Thyroid gland (tissue), 4 donors: ENCODE measurements at regions not wholly inside any gene's neighbourhood (a gene's known extent, or its start where the extent isn't known, plus 50 kb on each side); places are given as distances from the start of the nearest gene placed in this dataset.

Experiments
- DNase-seq, 2 donors: peaks; one replicate each; pipeline ENCODE4 v3.0.0-alpha.2; 2019
- H3K27ac ChIP-seq, 3 donors: fragments of 200-600 bp; sonication (generic); 1 replicate in 2 of 3; 2 replicates in 1 of 3; pipeline ENCODE4 v1.5.1; 2016 to 2019; ENCODE audit warnings: mild to moderate bottlenecking in 1 of 3, moderate library complexity in 1 of 3
- H3K27me3 ChIP-seq: fragments of 200-600 bp; sonication (generic); one replicate; pipeline ENCODE4 v1.5.1; 2019
- H3K36me3 ChIP-seq, 2 donors: fragments of 200-600 bp; sonication (generic); one replicate each; pipeline ENCODE4 v1.5.1; 2016 to 2019
- H3K4me1 ChIP-seq, 2 donors: fragments of 200-600 bp; sonication (generic); one replicate each; pipeline ENCODE4 v1.5.1; 2017 to 2019
- H3K4me3 ChIP-seq, 3 donors: fragments of 200-600 bp; sonication (generic); replicated peaks in 1 of 3; 1 replicate in 2 of 3; 2 replicates in 1 of 3; pipeline ENCODE4 v1.5.1; 2016; ENCODE audit warnings: mild to moderate bottlenecking in 1 of 3
- H3K9me3 ChIP-seq: fragments of 200-600 bp; sonication (generic); one replicate; pipeline ENCODE4 v1.5.1; 2017
- POLR2A ChIP-seq, 2 donors: fragments of 450-650 bp; IDR thresholded peaks; one replicate each; pipeline ENCODE4 v1.6.1; 2017; ENCODE audit warnings: antibody characterized with exemption in 2 of 2, mild to moderate bottlenecking in 2 of 2, moderate library complexity in 1 of 2
- WGBS, 2 donors: methylation state at CpG; one replicate each; pipeline ENCODE4 v1.1.5; 2017; 5-methylcytosine and 5-hydroxymethylcytosine counted together
- intact Hi-C: fragments of 100-400 bp; cut with DNase I; formaldehyde crosslinking; loops from one replicate; pipeline ENCODE4 v1.15.1; 2023
- TF ChIP-seq, protein P1 (sequence below), 6 experiments: fragments of 200-600 bp in 3 of 6; fragments of 450-650 bp in 3 of 6; sonication (generic) in 3 of 6; IDR thresholded peaks; one replicate each; pipeline ENCODE4 v1.5.1; 2016 to 2019; ENCODE audit warnings: antibody characterized with exemption in 6 of 6, mild to moderate bottlenecking in 2 of 6, inconsistent platforms in 1 of 6, moderate library complexity in 1 of 6

DNA sequence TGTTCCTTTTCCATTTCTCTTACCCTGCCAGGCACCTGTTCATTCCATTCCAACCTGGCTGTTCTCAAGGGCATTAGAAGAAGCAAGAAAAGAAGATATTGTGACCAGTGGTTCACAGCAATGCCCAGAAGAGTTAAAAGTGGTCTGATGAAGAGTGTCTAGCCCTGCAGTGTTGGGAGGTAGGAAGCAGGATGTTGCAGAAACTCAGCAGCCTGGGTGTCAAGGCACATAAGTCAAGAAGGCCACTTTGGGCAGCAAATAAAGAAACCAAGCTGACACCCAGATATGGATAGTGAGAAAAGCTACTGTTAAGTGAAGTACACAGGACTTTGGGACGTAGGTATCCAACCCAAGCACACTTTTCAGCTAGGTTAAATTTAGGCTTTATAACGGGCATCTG, 199.9 kb upstream of the SATB1 start:
- TF ChIP-seq, protein P1, sequence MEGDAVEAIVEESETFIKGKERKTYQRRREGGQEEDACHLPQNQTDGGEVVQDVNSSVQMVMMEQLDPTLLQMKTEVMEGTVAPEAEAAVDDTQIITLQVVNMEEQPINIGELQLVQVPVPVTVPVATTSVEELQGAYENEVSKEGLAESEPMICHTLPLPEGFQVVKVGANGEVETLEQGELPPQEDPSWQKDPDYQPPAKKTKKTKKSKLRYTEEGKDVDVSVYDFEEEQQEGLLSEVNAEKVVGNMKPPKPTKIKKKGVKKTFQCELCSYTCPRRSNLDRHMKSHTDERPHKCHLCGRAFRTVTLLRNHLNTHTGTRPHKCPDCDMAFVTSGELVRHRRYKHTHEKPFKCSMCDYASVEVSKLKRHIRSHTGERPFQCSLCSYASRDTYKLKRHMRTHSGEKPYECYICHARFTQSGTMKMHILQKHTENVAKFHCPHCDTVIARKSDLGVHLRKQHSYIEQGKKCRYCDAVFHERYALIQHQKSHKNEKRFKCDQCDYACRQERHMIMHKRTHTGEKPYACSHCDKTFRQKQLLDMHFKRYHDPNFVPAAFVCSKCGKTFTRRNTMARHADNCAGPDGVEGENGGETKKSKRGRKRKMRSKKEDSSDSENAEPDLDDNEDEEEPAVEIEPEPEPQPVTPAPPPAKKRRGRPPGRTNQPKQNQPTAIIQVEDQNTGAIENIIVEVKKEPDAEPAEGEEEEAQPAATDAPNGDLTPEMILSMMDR (IDR thresholded peaks at IDR 0.05), result no peak
- no peak for TF ChIP-seq POLR2A (IDR thresholded peaks at IDR 0.05)
- no peaks in the 10 kb centered on the region for H3K4me1 ChIP-seq
- DNase-seq, result no peak

DNA sequence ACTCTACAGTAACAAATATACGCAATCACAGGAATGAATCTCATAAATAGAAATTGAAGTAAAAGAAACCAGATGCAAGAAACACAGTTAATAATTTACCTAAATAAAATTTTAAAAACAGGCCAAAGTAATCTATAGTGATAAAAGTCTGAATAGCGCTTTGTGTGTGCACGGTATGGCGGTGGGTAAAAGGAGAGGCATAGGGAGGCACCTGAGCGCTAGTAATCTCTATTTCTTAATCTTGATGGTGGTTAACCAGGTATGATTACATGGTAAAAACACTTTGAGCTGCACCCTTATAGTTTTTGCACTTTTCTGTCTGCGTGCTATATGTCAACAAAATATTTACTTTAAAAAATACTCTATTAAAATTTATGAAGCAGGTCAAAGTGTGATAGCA, 198.1 kb upstream of the SATB1 start:
- DNase-seq, result no peak
- no peak overlapping the region for H3K27ac ChIP-seq
- no peaks in the 10 kb centered on the region for H3K9me3 ChIP-seq
- H3K4me1 ChIP-seq, result no peaks in the 10 kb centered on the region
- no peaks in the 10 kb centered on the region for H3K36me3 ChIP-seq
- H3K27me3 ChIP-seq, result no peaks in the 10 kb centered on the region
- WGBS, 2 donors, result 95% methylated on average over 6 of the region's 6 CpGs
- intact Hi-C loops, result no loop called here
- no peak for TF ChIP-seq POLR2A (IDR thresholded peaks at IDR 0.05)
- TF ChIP-seq, protein P1 (IDR thresholded peaks at IDR 0.05), result no peak
- H3K4me3 ChIP-seq, result no peak overlapping the region

More for the DNA sequence above, 199.9 kb upstream of the SATB1 start:
- H3K36me3 ChIP-seq, result no peaks in the 10 kb centered on the region
- H3K4me3 ChIP-seq, result no peak overlapping the region
- 92 to 93% methylated on average over 2 of the region's 2 CpGs for WGBS, 2 donors
- H3K9me3 ChIP-seq, result no peaks in the 10 kb centered on the region
- no peak overlapping the region for H3K27ac ChIP-seq
- intact Hi-C loops, result no loop called here
- no peaks in the 10 kb centered on the region for H3K27me3 ChIP-seq

GRCh38 chr3:18618723-18619122, 193.6 kb upstream of the SATB1 start:
- no peaks in the 10 kb centered on the region for H3K36me3 ChIP-seq
- no peak overlapping the region for H3K4me3 ChIP-seq
- no peaks in the 10 kb centered on the region for H3K9me3 ChIP-seq
- H3K27me3 ChIP-seq, result no peaks in the 10 kb centered on the region
- H3K4me1 ChIP-seq, result no peaks in the 10 kb centered on the region
- no peak for DNase-seq
- H3K27ac ChIP-seq, result no peak overlapping the region
- TF ChIP-seq, protein P1 (IDR thresholded peaks at IDR 0.05), result no peak
- no peak for TF ChIP-seq POLR2A (IDR thresholded peaks at IDR 0.05)
- intact Hi-C loops, result no loop called here

DNA sequence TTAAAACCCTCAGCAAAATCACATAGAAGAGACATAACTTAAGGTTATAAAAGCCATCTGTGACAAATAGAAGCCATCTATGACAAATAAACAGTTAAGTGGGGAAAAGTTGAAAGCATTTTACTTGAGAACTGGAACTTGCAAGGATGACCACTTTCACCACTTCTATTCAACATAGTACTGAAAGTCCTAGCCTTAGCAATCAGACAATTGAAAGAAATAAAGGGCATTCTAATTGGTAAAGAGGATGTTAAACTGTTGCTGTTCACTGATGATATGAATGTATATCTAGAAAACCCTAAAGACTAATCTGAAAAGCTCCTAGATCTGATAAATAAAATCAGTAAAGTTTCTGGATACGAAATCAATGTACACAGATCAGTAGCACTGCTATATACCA, 186.9 kb upstream of the SATB1 start:
- intact Hi-C loops, result no loop called here

GRCh38 chr3:18609187-18609586, 184.0 kb upstream of the SATB1 start:
- intact Hi-C loops, result no loop called here
- H3K4me1 ChIP-seq, result no peaks in the 10 kb centered on the region
- 82 to 90% methylated on average over 4 of the region's 4 CpGs for WGBS, 2 donors
- H3K27ac ChIP-seq, result no peak overlapping the region
- DNase-seq, result no peak
- H3K27me3 ChIP-seq, result no peaks in the 10 kb centered on the region
- no peak for TF ChIP-seq POLR2A (IDR thresholded peaks at IDR 0.05)
- TF ChIP-seq, protein P1 (IDR thresholded peaks at IDR 0.05), result no peak
- no peaks in the 10 kb centered on the region for H3K36me3 ChIP-seq
- H3K9me3 ChIP-seq, result no peaks in the 10 kb centered on the region
- H3K4me3 ChIP-seq, result no peak overlapping the region

More for the DNA sequence above, 186.9 kb upstream of the SATB1 start:
- H3K4me3 ChIP-seq, result no peak overlapping the region
- no peaks in the 10 kb centered on the region for H3K9me3 ChIP-seq
- 88 to 96% methylated on average over 1 of the region's 1 CpG for WGBS, 2 donors
- TF ChIP-seq, protein P1 (IDR thresholded peaks at IDR 0.05), result no peak
- TF ChIP-seq POLR2A (IDR thresholded peaks at IDR 0.05), result no peak
- no peaks in the 10 kb centered on the region for H3K36me3 ChIP-seq
- no peaks in the 10 kb centered on the region for H3K27me3 ChIP-seq
- H3K27ac ChIP-seq, result no peak overlapping the region
- H3K4me1 ChIP-seq, result no peaks in the 10 kb centered on the region
- no peak for DNase-seq
